ENCODE measurements at regions not wholly inside any gene's neighbourhood (a gene's known extent, or its start where the extent isn't known, plus 50 kb on each side); places are given as distances from the start of the nearest gene placed in this dataset.

- H3K27ac ChIP-seq (ENCODE audit: low read length): no peak overlapping the region
- H3K9me3 ChIP-seq (ENCODE audit: control insufficient read depth, insufficient read depth, low read depth, low read length): no peaks in the 10 kb centered on the region
- H3K36me3 ChIP-seq (ENCODE audit: control insufficient read depth, insufficient read depth, low read length): no peaks in the 10 kb centered on the region
- DNase-seq (ENCODE audit: low read depth, low spot score): no peak
- H3K4me1 ChIP-seq (ENCODE audit: control insufficient read depth, insufficient read depth, low read length): no peaks in the 10 kb centered on the region
- no peak for ATAC-seq
- in situ Hi-C loops (cut with HindIII; ENCODE audit: low pct_unique_long_range_greater_than_20kb, low sequenced_read_pairs): no loop called here
- H3K27me3 ChIP-seq (ENCODE audit: control insufficient read depth, insufficient read depth, low read length): no peaks in the 10 kb centered on the region
- CTCF ChIA-PET: no interaction called here
- TF ChIP-seq POLR2AphosphoS5 (IDR thresholded peaks at IDR 0.05; ENCODE audit: low read depth, low read length) (no peak), SIN3A (IDR thresholded peaks at IDR 0.05; ENCODE audit: borderline replicate concordance, insufficient read depth, low read depth, low read length) (no peak), REST (IDR thresholded peaks at IDR 0.05; ENCODE audit: insufficient read depth in 1 of 2, low read depth in 2 of 2, low read length in 1 of 2) (no peak), TCF7L2 (IDR thresholded peaks at IDR 0.05; ENCODE audit: low read depth, low read length) (no peak)
- TF ChIP-seq, protein P1, sequence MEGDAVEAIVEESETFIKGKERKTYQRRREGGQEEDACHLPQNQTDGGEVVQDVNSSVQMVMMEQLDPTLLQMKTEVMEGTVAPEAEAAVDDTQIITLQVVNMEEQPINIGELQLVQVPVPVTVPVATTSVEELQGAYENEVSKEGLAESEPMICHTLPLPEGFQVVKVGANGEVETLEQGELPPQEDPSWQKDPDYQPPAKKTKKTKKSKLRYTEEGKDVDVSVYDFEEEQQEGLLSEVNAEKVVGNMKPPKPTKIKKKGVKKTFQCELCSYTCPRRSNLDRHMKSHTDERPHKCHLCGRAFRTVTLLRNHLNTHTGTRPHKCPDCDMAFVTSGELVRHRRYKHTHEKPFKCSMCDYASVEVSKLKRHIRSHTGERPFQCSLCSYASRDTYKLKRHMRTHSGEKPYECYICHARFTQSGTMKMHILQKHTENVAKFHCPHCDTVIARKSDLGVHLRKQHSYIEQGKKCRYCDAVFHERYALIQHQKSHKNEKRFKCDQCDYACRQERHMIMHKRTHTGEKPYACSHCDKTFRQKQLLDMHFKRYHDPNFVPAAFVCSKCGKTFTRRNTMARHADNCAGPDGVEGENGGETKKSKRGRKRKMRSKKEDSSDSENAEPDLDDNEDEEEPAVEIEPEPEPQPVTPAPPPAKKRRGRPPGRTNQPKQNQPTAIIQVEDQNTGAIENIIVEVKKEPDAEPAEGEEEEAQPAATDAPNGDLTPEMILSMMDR (IDR thresholded peaks at IDR 0.05): no peak
- POLR2A ChIA-PET: no interaction called here
- no TSS peak for BruUV-seq (replicated peaks)
- no peak overlapping the region for H3K4me3 ChIP-seq (ENCODE audit: low read depth in 2 of 2, low read length in 2 of 2)
- intact Hi-C loops (cut with micrococcal nuclease; ENCODE audit: unreplicated experiment): no loop called here
These were observed 742.6 kb downstream of the FSCB start for GRCh38 chr14:43764433-43764832.

- H3K27me3 ChIP-seq (ENCODE audit: control insufficient read depth, insufficient read depth, low read length): no peaks in the 10 kb centered on the region
- no peak overlapping the region for H3K4me3 ChIP-seq (ENCODE audit: low read depth in 2 of 2, low read length in 2 of 2)
- ChIA-PET CTCF (no interaction called here), POLR2A (no interaction called here)
- no peaks in the 10 kb centered on the region for H3K36me3 ChIP-seq (ENCODE audit: control insufficient read depth, insufficient read depth, low read length)
- ATAC-seq: no peak
- intact Hi-C loops (cut with micrococcal nuclease; ENCODE audit: unreplicated experiment): no loop called here
- BruUV-seq (replicated peaks): no TSS peak
- no peaks in the 10 kb centered on the region for H3K4me1 ChIP-seq (ENCODE audit: control insufficient read depth, insufficient read depth, low read length)
- in situ Hi-C loops (cut with HindIII; ENCODE audit: low pct_unique_long_range_greater_than_20kb, low sequenced_read_pairs): no loop called here
- no peak for TF ChIP-seq POLR2AphosphoS5 (IDR thresholded peaks at IDR 0.05; ENCODE audit: low read depth, low read length)
- no peak for TF ChIP-seq REST (IDR thresholded peaks at IDR 0.05; ENCODE audit: insufficient read depth in 1 of 2, low read depth in 2 of 2, low read length in 1 of 2)
- TF ChIP-seq, protein P1 (IDR thresholded peaks at IDR 0.05): no peak
- TF ChIP-seq TCF7L2 (IDR thresholded peaks at IDR 0.05; ENCODE audit: low read depth, low read length): no peak
- TF ChIP-seq SIN3A (IDR thresholded peaks at IDR 0.05; ENCODE audit: borderline replicate concordance, insufficient read depth, low read depth, low read length): no peak
- H3K27ac ChIP-seq (ENCODE audit: low read length): no peak overlapping the region
- DNase-seq (ENCODE audit: low read depth, low spot score): no peak
- no peaks in the 10 kb centered on the region for H3K9me3 ChIP-seq (ENCODE audit: control insufficient read depth, insufficient read depth, low read depth, low read length)
These were observed 751.4 kb downstream of the FSCB start for GRCh38 chr14:43755707-43756106.

All from Panc1 (cell line).